HCT116 (cell line): ENCODE measurements at regions not wholly inside any gene's neighbourhood (a gene's known extent, or its start where the extent isn't known, plus 50 kb on each side); places are given as distances from the start of the nearest gene placed in this dataset.

Experiments used
- ATAC-seq: fragments of 200-7000 bp; cut with Tn5 transposase; 2 replicates; pipeline ENCODE4 v1.9.1; 2020; ENCODE audit warnings: mild to moderate bottlenecking, moderate library complexity
- BruUV-seq: library from RNA; stranded (reverse); fragments of 400-500 nt; replicated peaks from 2 replicates; lab custom pipeline; 2021; lab: Mats Ljungman, UMichigan
- CTCF ChIA-PET: fragments of 300-600 bp; sonication (Branson Sonifier 250); formaldehyde crosslinking; loops from one replicate; lab custom pipeline; 2021; ENCODE audit warnings: antibody characterized with exemption; lab: Charles Lee
- POLR2A ChIA-PET: fragments of 300-600, 350-600 bp; sonication (Branson Sonifier 250); formaldehyde crosslinking; loops from one replicate; lab custom pipeline; 2021; ENCODE audit warnings: antibody characterized with exemption; lab: Charles Lee
- RAD21 ChIA-PET, 2 experiments: fragments of 300-600 bp; sonication (Branson Sonifier 250); formaldehyde crosslinking; loops; one replicate each; lab custom pipeline; 2023; ENCODE audit warnings: low total read pairs in 2 of 2; ENCODE audit not compliant: uncharacterized antibody in 2 of 2, unreplicated experiment in 2 of 2, low non-redundant PET in 1 of 2; lab: Charles Lee
- DNase-seq: peaks from one replicate; pipeline ENCODE4 v3.0.0-alpha.2; 2010; ENCODE audit warnings: low read depth, low spot score
- H2AFZ ChIP-seq: fragments of 200-600 bp; shearing (Covaris generic), sonication (generic); 2 replicates; pipeline ENCODE4 v1.6.1; 2017; ENCODE audit warnings: low read depth, mixed run types, mixed read lengths, antibody characterized with exemption, low read length; ENCODE audit not compliant: poor library complexity, severe bottlenecking
- H3K27ac ChIP-seq: 2 replicates; pipeline ENCODE4 v1.5.1; 2012; ENCODE audit warnings: low read depth, low read length
- H3K27me3 ChIP-seq: fragments of 200-600 bp; sonication (generic); 2 replicates; pipeline ENCODE4 v1.6.1; 2016; ENCODE audit warnings: mixed run types, low read length, mixed read lengths; ENCODE audit not compliant: insufficient read depth
- H3K36me3 ChIP-seq, 2 experiments: fragments of 200-500 bp in 1 of 2; fragments of 200-600 bp in 1 of 2; sonication (Bioruptor generic) in 1 of 2; sonication (generic) in 1 of 2; 2 replicates each; pipeline versions ENCODE4 v1.5.1 to v1.6.1; 2014 to 2016; ENCODE audit warnings: low read length in 2 of 2, inconsistent platforms in 1 of 2, mixed read lengths in 1 of 2, mixed run types in 1 of 2; ENCODE audit not compliant: insufficient read depth in 2 of 2, control insufficient read depth in 1 of 2
- H3K4me1 ChIP-seq, 2 experiments: fragments of 200-600 bp in 1 of 2; sonication (generic) in 1 of 2; 2 replicates each; pipeline versions ENCODE4 v1.5.1 to v1.6.1; 2012 to 2017; ENCODE audit warnings: low read length in 2 of 2, inconsistent platforms in 1 of 2, mild to moderate bottlenecking in 1 of 2, mixed read lengths in 1 of 2, mixed run types in 1 of 2, moderate library complexity in 1 of 2; ENCODE audit not compliant: insufficient read depth in 2 of 2, control insufficient read depth in 1 of 2
- H3K4me2 ChIP-seq: fragments of 200-600 bp; sonication (generic); 2 replicates; pipeline ENCODE4 v1.6.1; 2017; ENCODE audit warnings: mixed run types, low read length, mixed read lengths
- H3K4me3 ChIP-seq, 2 experiments: fragments of 200-600 bp in 1 of 2; sonication (generic) in 1 of 2; replicated peaks in 1 of 2; 2 replicates each; pipeline ENCODE4 v1.5.1; 2011 to 2016; ENCODE audit warnings: low read length in 2 of 2, control low read depth in 1 of 2, low read depth in 1 of 2, mild to moderate bottlenecking in 1 of 2, mixed read lengths in 1 of 2, mixed run types in 1 of 2
- H3K79me2 ChIP-seq: fragments of 200-600 bp; sonication (generic); 2 replicates; pipeline ENCODE4 v1.6.1; 2017; ENCODE audit warnings: mild to moderate bottlenecking, mixed run types, low read length, moderate library complexity, mixed read lengths; ENCODE audit not compliant: insufficient read depth
- H3K9ac ChIP-seq: fragments of 200-600 bp; sonication (generic); 2 replicates; pipeline ENCODE4 v1.6.1; 2016; ENCODE audit warnings: low read length, mixed read lengths
- H3K9me2 ChIP-seq: fragments of 200-600 bp; sonication (generic), shearing (Covaris generic); 2 replicates; pipeline ENCODE4 v1.6.1; 2017; ENCODE audit warnings: mixed run types, mild to moderate bottlenecking, moderate library complexity; ENCODE audit not compliant: insufficient read depth
- H3K9me3 ChIP-seq, 2 experiments: fragments of 200-500 bp in 1 of 2; fragments of 200-600 bp in 1 of 2; sonication (Bioruptor generic) in 1 of 2; sonication (generic) in 1 of 2; 2 replicates each; pipeline ENCODE4 v1.6.1; 2014 to 2017; ENCODE audit warnings: low read length in 2 of 2, mixed read lengths in 2 of 2, inconsistent platforms in 1 of 2, low read depth in 1 of 2, mild to moderate bottlenecking in 1 of 2, mixed run types in 1 of 2, moderate library complexity in 1 of 2; ENCODE audit not compliant: control insufficient read depth in 1 of 2, insufficient read depth in 1 of 2
- H4K20me1 ChIP-seq: fragments of 200-600 bp; sonication (generic), shearing (Covaris generic); 2 replicates; pipeline ENCODE4 v1.6.1; 2017; ENCODE audit warnings: mixed run types, mild to moderate bottlenecking, moderate library complexity; ENCODE audit not compliant: insufficient read depth
- ELF1 ChIP-seq: IDR thresholded peaks from 2 replicates; pipeline ENCODE4 v1.6.1; 2012; ENCODE audit warnings: low read depth, borderline replicate concordance
- JUND ChIP-seq: IDR thresholded peaks from 2 replicates; pipeline ENCODE4 v1.6.1; 2012
- POLR2A ChIP-seq: IDR thresholded peaks from 2 replicates; pipeline ENCODE4 v1.7.0; 2011; ENCODE audit warnings: borderline replicate concordance; ENCODE audit not compliant: insufficient read depth, insufficient read length; ENCODE audit errors: extremely low read depth
- POLR2AphosphoS5 ChIP-seq: IDR thresholded peaks from 2 replicates; pipeline ENCODE4 v1.6.1; 2011; ENCODE audit warnings: mild to moderate bottlenecking, low read depth, low read length, moderate library complexity
- RAD21 ChIP-seq: IDR thresholded peaks from 2 replicates; pipeline ENCODE4 v1.6.1; 2012; ENCODE audit warnings: low read depth, mild to moderate bottlenecking
- SIN3A ChIP-seq: IDR thresholded peaks from 2 replicates; pipeline ENCODE4 v1.6.1; 2012; ENCODE audit warnings: low read depth
- SP1 ChIP-seq: IDR thresholded peaks from 2 replicates; pipeline ENCODE4 v1.6.1; 2012; ENCODE audit warnings: low read depth
- SRF ChIP-seq: IDR thresholded peaks from 2 replicates; pipeline ENCODE4 v1.6.1; 2012; ENCODE audit warnings: low read depth
- YY1 ChIP-seq: IDR thresholded peaks from 2 replicates; pipeline ENCODE4 v1.6.1; 2011; ENCODE audit warnings: low read length, low read depth, moderate library complexity, mild to moderate bottlenecking; ENCODE audit not compliant: insufficient replicate concordance; ENCODE audit errors: extremely low read depth
- ZBTB33 ChIP-seq: IDR thresholded peaks from 2 replicates; pipeline ENCODE4 v1.6.1; 2011; ENCODE audit warnings: mild to moderate bottlenecking, low read length, moderate library complexity; ENCODE audit not compliant: insufficient replicate concordance; ENCODE audit errors: extremely low read depth
- ZNF274 ChIP-seq: fragments of 200-500 bp; sonication (Bioruptor generic); IDR thresholded peaks from 2 replicates; pipeline ENCODE4 v1.6.1; 2014; ENCODE audit warnings: mild to moderate bottlenecking, low read depth, low read length, inconsistent platforms
- intact Hi-C: fragments of 100-400 bp; cut with micrococcal nuclease; formaldehyde crosslinking; loops from 2 replicates; pipeline ENCODE4 v1.10.0; 2022
- TF ChIP-seq, protein P1 (sequence below), 3 experiments: fragments of 200-600 bp in 1 of 3; sonication (generic) in 1 of 3; IDR thresholded peaks in 2 of 3; conservative IDR thresholded peaks in 1 of 3; 2 replicates each; pipeline ENCODE4 v1.5.1; 2012 to 2017; ENCODE audit warnings: low read depth in 2 of 3, low read length in 2 of 3, antibody characterized with exemption in 1 of 3, borderline replicate concordance in 1 of 3, control low read depth in 1 of 3, mild to moderate bottlenecking in 1 of 3, mixed read lengths in 1 of 3, mixed run types in 1 of 3, moderate library complexity in 1 of 3; ENCODE audit not compliant: insufficient read depth in 1 of 3

DNA sequence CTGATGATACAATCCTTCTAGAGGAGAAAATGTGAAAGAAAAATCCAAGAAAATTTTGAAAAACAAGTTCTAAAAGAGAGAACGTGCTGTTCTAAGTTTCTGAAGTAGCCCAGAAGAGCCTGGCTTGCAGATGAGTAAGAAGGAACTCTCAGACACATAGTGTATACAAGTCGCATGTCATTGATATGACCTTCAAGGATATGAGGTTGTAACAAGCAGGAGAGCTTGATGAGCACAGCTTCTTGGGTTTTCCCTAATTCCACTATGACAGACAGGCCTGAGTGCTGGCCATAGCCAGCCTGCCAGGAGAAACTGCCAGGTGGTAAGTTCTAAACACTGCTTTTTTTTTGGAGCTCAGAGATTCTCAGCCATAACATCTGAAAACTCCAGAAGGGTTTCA lies 235.7 kb upstream of the SIX2 start:
- Histone ChIP-seq H3K79me2 (no peaks in the 10 kb centered on the region), H3K9me2 (no peaks in the 10 kb centered on the region), H3K9me3 (no peaks in the 10 kb centered on the region), H3K27ac (no peak overlapping the region), H3K27me3 (no peaks in the 10 kb centered on the region), H3K9ac (no peak overlapping the region), H3K36me3 (no peaks in the 10 kb centered on the region), H3K4me2 (no peak overlapping the region), H3K4me3 (no peak overlapping the region), H2AFZ (no peak overlapping the region), H4K20me1 (no peaks in the 10 kb centered on the region), H3K4me1 (no peaks in the 10 kb centered on the region)
- intact Hi-C loops = no loop called here
- no peak for TF ChIP-seq POLR2AphosphoS5
- TF ChIP-seq SP1 = no peak
- TF ChIP-seq SRF = no peak
- no peak for TF ChIP-seq JUND
- TF ChIP-seq ELF1 = no peak
- TF ChIP-seq, protein P1, sequence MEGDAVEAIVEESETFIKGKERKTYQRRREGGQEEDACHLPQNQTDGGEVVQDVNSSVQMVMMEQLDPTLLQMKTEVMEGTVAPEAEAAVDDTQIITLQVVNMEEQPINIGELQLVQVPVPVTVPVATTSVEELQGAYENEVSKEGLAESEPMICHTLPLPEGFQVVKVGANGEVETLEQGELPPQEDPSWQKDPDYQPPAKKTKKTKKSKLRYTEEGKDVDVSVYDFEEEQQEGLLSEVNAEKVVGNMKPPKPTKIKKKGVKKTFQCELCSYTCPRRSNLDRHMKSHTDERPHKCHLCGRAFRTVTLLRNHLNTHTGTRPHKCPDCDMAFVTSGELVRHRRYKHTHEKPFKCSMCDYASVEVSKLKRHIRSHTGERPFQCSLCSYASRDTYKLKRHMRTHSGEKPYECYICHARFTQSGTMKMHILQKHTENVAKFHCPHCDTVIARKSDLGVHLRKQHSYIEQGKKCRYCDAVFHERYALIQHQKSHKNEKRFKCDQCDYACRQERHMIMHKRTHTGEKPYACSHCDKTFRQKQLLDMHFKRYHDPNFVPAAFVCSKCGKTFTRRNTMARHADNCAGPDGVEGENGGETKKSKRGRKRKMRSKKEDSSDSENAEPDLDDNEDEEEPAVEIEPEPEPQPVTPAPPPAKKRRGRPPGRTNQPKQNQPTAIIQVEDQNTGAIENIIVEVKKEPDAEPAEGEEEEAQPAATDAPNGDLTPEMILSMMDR (IDR thresholded peaks at IDR 0.05 in 2 of 3, conservative IDR thresholded peaks at IDR 0.05 in 1 of 3; ENCODE audit: borderline replicate concordance in 1 of 3, insufficient read depth in 1 of 3, low read depth in 2 of 3, low read length in 2 of 3) = no peak
- no peak for TF ChIP-seq ZNF274
- TF ChIP-seq YY1 = no peak
- no peak for TF ChIP-seq POLR2A
- TF ChIP-seq SIN3A = no peak
- no peak for TF ChIP-seq ZBTB33
- no peak for TF ChIP-seq RAD21
- ATAC-seq (no peak), DNase-seq (no peak)
- CTCF ChIA-PET = no interaction called here
- no TSS peak for BruUV-seq
- POLR2A ChIA-PET = no interaction called here
- RAD21 ChIA-PET = no interaction called here
